HG03159 (cell line): ENCODE measurements at regions not wholly inside any gene's neighbourhood (a gene's known extent, or its start where the extent isn't known, plus 50 kb on each side); places are given as distances from the start of the nearest gene placed in this dataset.

Source experiments
- ATAC-seq: cut with Tn5 transposase; IDR thresholded peaks from one replicate; pipeline ENCODE4 v1.9.1; 2021; ENCODE audit warnings: mild to moderate bottlenecking, moderate library complexity; ENCODE audit not compliant: unreplicated experiment

DNA sequence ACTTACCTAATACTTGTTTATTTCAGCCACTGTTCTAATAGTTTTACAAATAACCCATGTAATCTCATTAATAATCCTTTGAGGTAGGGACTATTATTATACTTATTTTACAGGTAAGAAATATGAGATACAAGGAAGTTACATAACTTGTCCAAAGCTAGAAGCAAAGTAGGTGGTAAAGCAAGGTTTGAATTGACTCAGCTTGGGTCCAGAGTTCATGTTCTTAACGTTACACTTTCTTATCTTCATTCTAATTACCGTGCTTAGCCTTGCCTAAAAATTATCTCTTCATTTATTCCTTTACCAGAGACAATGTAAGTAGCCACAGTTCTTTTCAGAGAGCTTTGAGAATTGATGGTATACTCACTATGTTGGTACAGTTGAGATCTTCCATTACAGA lies 743.6 kb downstream of the KCNJ3 start:
- ATAC-seq, result no peak

DNA sequence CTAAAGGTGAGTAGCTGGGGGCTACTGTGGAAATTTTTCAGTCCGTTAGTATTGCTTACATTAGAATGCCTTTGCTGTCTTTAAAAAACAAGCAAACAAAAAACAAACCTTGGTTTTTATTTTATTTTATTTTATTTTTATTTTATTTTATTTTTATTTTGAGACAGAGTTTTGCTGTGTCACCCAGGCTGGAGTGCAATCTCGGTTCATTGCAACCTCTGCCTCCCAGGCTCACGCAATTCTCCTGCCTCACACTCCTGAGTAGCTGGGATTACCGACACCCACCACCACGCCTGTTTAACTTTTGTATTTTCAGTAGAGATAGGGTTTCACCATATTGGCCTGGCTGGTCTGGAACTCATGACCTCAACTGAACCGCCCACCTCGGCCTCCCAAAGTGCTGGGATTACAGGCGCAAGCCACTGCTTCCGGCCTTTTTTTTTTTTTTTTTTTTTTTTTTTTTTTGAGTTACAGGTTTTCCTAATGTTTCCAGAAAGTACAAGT lies 732.6 kb downstream of the KCNJ3 start:
- ATAC-seq, result no peak

- no peak for ATAC-seq
These were observed 729.0 kb downstream of the KCNJ3 start for GRCh38 chr2:155427470-155427869.

DNA sequence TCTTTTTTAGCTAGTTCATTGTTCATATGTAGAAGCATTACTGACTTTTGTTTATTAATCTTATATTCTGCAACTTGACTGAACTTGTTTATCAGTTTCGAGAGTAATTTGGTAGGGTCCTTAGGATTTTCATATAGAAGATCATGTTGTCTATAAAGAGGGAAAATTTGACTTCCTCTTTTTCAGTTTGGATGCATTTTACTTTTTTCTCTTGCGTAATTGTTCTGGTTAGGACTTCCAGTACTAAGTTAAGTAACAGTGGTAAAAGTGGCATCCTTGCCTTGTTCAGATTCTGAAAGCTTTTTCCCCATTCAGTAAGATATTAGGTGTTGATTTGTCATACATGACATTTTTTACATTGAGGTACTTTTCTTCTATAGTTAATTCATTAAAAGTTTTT lies 726.0 kb downstream of the KCNJ3 start:
- no peak for ATAC-seq

DNA sequence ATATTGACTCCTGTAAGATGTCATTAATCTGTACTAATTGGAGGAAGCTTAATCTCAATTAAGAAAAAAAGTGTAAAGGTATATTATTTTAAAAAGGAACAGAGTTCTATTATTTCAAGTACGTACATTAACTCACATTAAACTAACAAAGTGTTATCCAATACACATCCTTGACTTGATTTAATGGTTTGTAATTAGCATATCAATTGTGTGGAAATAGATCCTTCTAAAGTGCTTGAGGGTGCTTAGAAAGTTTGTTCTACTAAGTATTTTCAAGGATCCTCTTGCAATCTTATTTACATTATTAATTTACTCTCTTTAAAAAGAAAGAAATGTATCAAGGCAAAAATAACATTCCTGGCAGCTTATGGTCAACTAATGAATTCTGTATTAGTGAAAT lies 720.3 kb downstream of the KCNJ3 start:
- no peak for ATAC-seq

DNA sequence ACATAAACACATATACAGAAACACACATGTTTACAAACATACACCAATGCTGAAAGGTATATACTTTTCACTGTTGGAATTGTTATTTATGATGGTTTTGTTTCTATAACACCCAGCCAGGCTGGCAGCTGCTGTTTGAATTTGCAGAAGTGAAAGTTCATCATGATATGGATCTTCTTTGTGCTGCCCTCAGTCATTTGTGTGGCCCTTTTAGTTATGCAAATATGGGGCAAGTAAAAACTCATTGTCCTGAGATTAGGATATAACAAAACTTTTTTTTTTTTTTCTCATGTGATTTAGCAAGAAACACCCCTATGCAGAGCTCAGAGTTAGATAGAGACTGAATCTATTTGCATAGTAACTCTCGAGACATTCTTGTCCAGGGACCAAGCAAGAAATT lies 714.1 kb downstream of the KCNJ3 start:
- ATAC-seq, result peak; percentile 98

DNA sequence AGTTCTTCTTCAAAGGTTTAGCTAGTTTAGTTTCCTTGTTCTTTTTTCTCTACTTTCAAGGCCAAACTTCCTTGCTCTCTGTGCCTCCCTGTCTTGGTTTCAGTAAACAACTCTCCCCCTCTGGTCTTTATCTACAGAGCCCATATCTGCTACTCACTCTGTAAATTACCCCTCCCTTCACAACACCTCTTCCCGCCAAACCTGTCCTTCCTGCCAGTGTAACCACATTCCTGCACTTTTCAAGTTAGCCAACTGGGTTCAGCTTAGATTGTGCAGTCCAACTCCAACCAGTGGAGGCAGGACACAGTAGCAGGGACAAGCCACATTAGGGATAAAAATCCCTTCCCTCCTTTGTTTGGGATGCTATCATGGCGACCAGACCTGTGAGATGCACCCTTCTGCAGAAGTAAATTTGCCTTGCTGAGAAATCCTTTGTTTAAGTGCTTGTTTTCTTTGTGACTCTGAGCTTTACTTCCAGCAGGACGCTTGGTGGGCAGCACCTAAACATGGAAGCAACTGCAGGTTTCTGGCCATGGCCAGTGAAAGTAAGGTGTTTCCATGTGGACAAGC lies 706.0 kb downstream of the KCNJ3 start:
- no peak for ATAC-seq

- ATAC-seq, result no peak
These were observed 694.9 kb downstream of the KCNJ3 start for GRCh38 chr2:155393406-155393805.

DNA sequence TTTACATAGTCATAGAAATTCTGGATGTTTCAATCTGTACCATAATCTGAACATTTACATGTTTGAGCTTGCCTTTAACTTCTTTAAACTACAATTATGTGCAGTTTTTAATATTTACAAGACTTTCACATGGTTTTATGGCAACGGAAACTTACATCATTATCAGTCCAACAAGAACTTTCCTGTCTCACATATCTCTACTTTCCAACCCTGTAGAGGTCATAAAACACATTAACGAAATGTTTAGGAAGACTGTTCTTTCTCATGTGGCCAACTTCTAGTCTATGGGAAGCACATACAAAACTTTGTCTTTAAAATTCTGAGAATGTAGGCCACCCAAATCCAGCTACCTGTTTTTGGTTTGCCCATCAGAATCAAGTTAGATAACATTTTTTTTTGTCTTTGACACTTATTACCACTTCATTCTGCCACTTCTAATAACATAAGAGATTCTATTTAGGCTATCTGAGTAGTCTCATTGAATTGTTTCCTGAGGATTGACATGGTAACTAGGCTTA lies 693.2 kb downstream of the KCNJ3 start:
- no peak for ATAC-seq

DNA sequence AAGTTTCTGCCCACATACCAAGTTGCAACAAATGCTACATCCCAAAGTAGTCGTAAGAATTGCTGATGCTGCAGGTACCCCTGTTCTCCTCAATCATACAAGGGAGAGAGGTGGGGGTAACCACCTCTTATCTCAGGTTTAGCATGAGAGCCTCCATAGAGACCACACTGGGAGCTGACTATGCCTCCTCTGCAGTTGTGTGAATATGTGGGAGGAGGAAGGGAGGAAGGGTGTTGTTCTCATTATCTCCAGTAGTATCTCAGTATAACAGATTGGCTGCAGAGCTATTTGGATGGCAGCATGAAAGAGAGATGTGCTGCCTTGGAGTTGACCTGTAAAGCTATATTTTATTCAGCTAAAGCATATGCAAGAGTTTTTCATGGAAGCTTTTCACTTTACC lies 690.7 kb downstream of the KCNJ3 start:
- ATAC-seq, result no peak

DNA sequence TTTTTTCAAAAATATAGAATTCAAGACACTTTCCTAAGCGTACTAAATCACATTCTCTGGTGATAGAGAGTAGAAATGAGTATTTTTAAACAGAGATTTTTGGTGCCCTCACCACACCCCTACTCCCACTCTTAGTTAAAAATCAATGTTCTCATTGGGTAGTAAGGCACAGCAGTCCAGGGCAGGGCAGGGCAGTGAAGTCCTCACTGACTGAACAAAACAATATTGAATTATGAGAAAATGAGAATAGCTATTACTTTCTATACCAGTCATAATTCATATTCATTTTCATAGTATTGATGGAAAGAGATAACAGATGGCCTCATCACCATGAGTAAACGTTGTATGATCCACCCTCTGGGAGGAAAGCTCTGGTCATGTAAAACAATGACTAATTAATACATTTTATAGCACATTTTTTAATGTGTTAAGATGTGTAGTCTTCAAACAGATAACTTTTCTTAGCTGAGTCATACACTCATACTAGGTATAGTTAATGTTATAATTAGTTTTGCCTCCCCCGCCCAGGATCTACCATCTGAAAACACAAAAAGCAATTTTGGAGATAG lies 686.1 kb downstream of the KCNJ3 start:
- ATAC-seq, result no peak

DNA sequence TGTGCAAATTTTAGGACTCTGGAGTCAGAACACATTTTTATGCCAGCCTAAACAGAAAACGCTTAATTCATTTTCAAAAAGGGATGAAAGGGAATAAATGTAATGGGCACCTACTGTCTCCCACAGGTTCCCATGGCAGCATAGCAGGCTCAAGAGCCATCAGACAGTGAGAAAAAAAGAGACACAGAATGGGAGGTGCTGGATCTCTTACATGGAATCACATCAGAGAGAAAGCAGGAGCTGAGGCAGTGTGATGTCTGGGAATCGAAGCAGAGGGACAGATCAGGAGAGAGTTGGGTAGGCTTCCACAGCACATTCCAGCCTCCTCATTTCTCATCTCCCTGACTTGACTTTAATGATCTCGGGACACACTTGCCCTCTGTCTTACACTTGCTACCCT lies 684.3 kb downstream of the KCNJ3 start:
- ATAC-seq, result no peak

DNA sequence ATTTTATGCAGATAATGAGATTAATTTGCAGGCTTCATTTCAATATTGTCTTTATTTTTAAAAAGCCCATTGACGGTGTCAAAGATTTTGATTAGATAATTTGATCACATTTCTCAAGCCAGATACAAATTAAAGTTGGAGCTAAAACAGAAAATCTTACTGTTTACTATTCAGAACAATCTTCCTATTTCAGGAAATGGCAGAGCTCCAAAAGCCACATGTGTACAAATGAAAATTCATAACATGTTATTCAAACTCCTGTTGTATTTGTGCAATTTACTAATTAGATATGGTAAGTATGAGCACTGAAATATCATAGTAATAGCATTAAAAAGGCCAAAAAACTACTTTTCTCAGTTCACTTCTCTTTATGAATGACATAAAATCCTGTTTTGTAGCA lies 682.9 kb downstream of the KCNJ3 start:
- no peak for ATAC-seq

DNA sequence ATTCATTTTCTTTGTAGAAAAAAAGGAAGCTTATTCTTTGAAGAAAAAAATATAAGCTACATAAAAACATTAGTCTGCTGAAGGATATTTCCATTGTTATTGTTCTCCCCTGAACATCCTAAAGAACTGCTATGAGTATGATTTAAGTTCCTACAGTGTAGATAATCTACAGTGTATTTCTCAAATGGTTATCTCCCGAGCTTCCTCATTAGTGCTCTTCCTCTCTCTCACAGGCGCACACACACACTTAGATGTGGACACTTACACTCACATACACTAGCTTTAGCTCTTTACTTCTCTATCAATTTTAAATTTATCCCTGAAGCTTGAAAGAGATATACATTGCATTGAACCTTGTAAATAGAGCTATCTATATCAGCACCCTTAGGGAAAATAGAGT lies 681.0 kb downstream of the KCNJ3 start:
- no peak for ATAC-seq

- ATAC-seq, result no peak
These were observed 679.5 kb downstream of the KCNJ3 start for GRCh38 chr2:155377931-155378444.

DNA sequence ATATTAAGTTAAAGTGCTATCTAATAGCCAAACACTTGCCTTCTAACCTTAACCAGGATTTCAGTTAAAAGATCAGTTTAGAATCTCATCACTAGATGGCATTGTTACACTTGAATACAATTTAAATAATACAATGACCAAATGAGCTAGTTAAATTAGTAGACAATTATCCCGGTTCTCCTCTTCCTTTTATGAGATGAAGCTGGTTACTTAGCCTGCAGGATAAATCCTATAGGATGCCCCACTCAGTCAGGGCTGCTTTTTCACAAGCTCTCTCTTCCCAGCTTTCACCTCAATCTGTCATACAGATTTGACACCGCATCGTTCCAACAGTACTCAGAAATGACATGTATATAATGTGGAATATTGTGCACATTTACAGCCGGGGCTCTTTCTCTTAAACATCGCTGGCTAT lies 678.8 kb downstream of the KCNJ3 start:
- no peak for ATAC-seq

DNA sequence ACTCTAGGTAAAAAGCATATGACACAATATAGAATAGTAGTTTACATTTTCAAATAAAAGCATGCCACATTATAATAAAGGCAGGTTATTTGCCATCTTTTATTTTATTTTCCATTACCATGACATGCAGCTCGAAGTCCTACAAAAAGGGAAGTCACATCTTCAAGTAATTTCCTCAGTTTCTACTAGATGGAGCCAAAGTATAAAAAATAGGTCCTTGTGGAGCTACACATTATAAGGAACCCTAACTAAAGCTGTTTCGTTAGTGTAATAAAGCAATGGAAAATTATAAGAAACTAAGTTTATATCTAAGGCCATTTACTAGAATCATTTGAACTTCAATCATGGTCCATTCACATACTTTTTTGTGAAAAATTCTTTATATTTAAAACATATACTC lies 674.5 kb downstream of the KCNJ3 start:
- no peak for ATAC-seq

GRCh38 chr2:155368934-155369333 lies 670.4 kb downstream of the KCNJ3 start:
- ATAC-seq, result no peak

DNA sequence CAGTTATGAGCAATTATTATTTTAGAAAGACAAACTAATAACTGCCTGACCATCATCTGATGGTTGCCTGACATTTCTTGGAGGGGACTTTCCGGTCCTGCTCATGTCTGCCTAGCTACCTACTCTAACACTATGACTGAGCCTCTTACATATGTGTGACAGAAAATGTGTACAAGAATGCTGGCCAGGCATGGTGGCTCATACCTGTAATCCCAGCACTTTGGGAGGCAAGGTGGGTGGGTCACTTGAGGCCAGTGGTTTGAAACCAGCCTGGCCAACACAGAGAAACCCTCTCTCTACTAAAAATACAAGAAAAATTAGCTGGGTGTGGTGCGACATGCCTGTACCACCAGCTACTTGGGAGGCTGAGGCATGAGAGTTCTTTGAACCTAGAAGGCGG lies 666.3 kb downstream of the KCNJ3 start:
- no peak for ATAC-seq

DNA sequence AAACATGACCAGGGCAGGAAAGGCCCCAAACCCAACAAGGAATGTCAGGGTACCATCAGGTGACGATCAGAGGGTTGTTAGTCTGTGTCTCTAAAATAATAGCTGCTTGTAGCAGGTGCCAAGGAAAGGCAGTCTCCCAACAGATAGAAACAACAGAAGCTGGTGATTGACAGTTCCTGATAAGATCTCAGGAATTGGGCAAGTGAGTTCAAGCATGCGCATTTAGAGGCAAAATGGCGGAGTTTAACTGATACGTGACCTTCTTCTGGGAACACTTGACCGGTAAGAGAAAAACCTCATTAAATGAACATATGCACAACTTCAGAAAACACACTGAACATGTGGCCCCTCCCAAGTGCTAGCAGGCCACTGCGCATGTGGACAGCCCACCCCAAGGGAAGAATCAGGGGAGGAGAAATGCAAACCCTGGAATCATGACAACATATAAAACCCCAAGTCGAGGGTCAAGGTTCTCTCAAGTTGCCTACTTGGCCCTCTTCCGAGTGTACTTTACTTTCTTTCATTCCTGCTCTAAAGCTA lies 664.9 kb downstream of the KCNJ3 start:
- ATAC-seq, result no peak

GRCh38 chr2:155357172-155357571 lies 658.7 kb downstream of the KCNJ3 start:
- no peak for ATAC-seq

- no peak for ATAC-seq
These were observed 657.8 kb downstream of the KCNJ3 start for GRCh38 chr2:155356250-155356649.
